GM10266 (cell line): ENCODE measurements at regions not wholly inside any gene's neighbourhood (a gene's known extent, or its start where the extent isn't known, plus 50 kb on each side); places are given as distances from the start of the nearest gene placed in this dataset.

Experiments
- DNase-seq: peaks from one replicate; pipeline ENCODE4 v3.0.0; 2012; ENCODE audit errors: extremely low spot score
- CTCF ChIP-seq: IDR thresholded peaks from 2 replicates; pipeline ENCODE4 v1.5.1; 2012; ENCODE audit warnings: mild to moderate bottlenecking, low read depth; ENCODE audit not compliant: control insufficient read depth, insufficient read depth; ENCODE audit errors: missing control alignments

GRCh38 chr18:45119876-45120275, 439.2 kb downstream of the SETBP1 start:
- DNase-seq = no peak
- TF ChIP-seq CTCF = no peak

GRCh38 chr18:45121146-45121545, 440.5 kb downstream of the SETBP1 start:
- DNase-seq = no peak
- no peak for TF ChIP-seq CTCF

GRCh38 chr18:45122506-45122905, 441.8 kb downstream of the SETBP1 start:
- no peak for TF ChIP-seq CTCF
- DNase-seq = no peak

- DNase-seq = no peak
- TF ChIP-seq CTCF = no peak
Measured at GRCh38 chr18:45127405-45127804, 446.7 kb downstream of the SETBP1 start.

GRCh38 chr18:45133276-45133675, 452.6 kb downstream of the SETBP1 start:
- no peak for DNase-seq
- no peak for TF ChIP-seq CTCF

- no peak for TF ChIP-seq CTCF
- DNase-seq = no peak
Measured at GRCh38 chr18:45136381-45137086, 455.8 kb downstream of the SETBP1 start.

- TF ChIP-seq CTCF = no peak
- no peak for DNase-seq
Measured at GRCh38 chr18:45137087-45137419, 456.4 kb downstream of the SETBP1 start.
